ACC112 (cell line): ENCODE measurements at regions not wholly inside any gene's neighbourhood (a gene's known extent, or its start where the extent isn't known, plus 50 kb on each side); places are given as distances from the start of the nearest gene placed in this dataset.

Experiments used
- H2AFZ ChIP-seq: fragments of 200-600 bp; sonication (generic); one replicate; pipeline ENCODE4 v1.6.0; 2017; ENCODE audit warnings: antibody characterized with exemption, low read length; ENCODE audit not compliant: unreplicated experiment
- H3K27ac ChIP-seq: fragments of 200-600 bp; sonication (generic); 2 replicates; pipeline ENCODE4 v1.5.1; 2014; ENCODE audit warnings: low read depth, mild to moderate bottlenecking, antibody characterized with exemption, low read length, moderate library complexity
- H3K27me3 ChIP-seq: fragments of 200-600 bp; sonication (generic); 2 replicates; pipeline ENCODE4 v1.6.1; 2014; ENCODE audit warnings: mild to moderate bottlenecking, antibody characterized with exemption, low read length, moderate library complexity, mixed read lengths; ENCODE audit not compliant: insufficient read depth
- H3K36me3 ChIP-seq: fragments of 200-600 bp; sonication (generic); 2 replicates; pipeline ENCODE4 v1.6.1; 2016; ENCODE audit warnings: mild to moderate bottlenecking, antibody characterized with exemption, low read length, moderate library complexity, mixed read lengths; ENCODE audit not compliant: insufficient read depth
- H3K4me1 ChIP-seq: fragments of 200-600 bp; sonication (generic); one replicate; pipeline ENCODE4 v1.6.1; 2016; ENCODE audit warnings: low read length, mixed read lengths; ENCODE audit not compliant: insufficient read depth, unreplicated experiment, control insufficient read depth
- H3K4me3 ChIP-seq: fragments of 200-600 bp; sonication (generic); 2 replicates; pipeline ENCODE4 v1.5.1; 2014; ENCODE audit warnings: mild to moderate bottlenecking, low read depth, low read length
- H3K79me2 ChIP-seq: fragments of 200-600 bp; sonication (generic); one replicate; pipeline ENCODE4 v1.6.0; 2016; ENCODE audit warnings: low read length; ENCODE audit not compliant: control insufficient read depth, unreplicated experiment, insufficient read depth

- no peaks in the 10 kb centered on the region for H3K79me2 ChIP-seq
- no peak overlapping the region for H3K27ac ChIP-seq
- H3K36me3 ChIP-seq: no peaks in the 10 kb centered on the region
- H3K4me3 ChIP-seq: no peak overlapping the region
- H2AFZ ChIP-seq: no peak overlapping the region
- H3K4me1 ChIP-seq: no peaks in the 10 kb centered on the region
- H3K27me3 ChIP-seq: no peaks in the 10 kb centered on the region
Measured at GRCh38 chr11:116488836-116489389, 283.9 kb downstream of the BUD13 start.

- Histone ChIP-seq H3K4me3 (no peak overlapping the region), H3K36me3 (no peaks in the 10 kb centered on the region), H3K27me3 (no peaks in the 10 kb centered on the region), H3K4me1 (no peaks in the 10 kb centered on the region), H3K79me2 (no peaks in the 10 kb centered on the region), H3K27ac (no peak overlapping the region), H2AFZ (no peak overlapping the region)
Measured at GRCh38 chr11:116485425-116485824, 287.4 kb downstream of the BUD13 start.

GRCh38 chr11:116482716-116483115 is 290.1 kb downstream of the BUD13 start:
- Histone ChIP-seq H3K27ac (no peak overlapping the region), H3K4me1 (no peaks in the 10 kb centered on the region), H3K36me3 (no peaks in the 10 kb centered on the region), H3K27me3 (no peaks in the 10 kb centered on the region), H3K79me2 (no peaks in the 10 kb centered on the region), H3K4me3 (no peak overlapping the region), H2AFZ (no peak overlapping the region)

GRCh38 chr11:116481126-116481675 is 291.6 kb downstream of the BUD13 start:
- H3K36me3 ChIP-seq: no peaks in the 10 kb centered on the region
- H3K4me3 ChIP-seq: no peak overlapping the region
- no peaks in the 10 kb centered on the region for H3K79me2 ChIP-seq
- no peaks in the 10 kb centered on the region for H3K4me1 ChIP-seq
- H3K27me3 ChIP-seq: no peaks in the 10 kb centered on the region
- no peak overlapping the region for H3K27ac ChIP-seq
- H2AFZ ChIP-seq: no peak overlapping the region

GRCh38 chr11:116478669-116479668 is 293.8 kb downstream of the BUD13 start:
- H3K36me3 ChIP-seq: no peaks in the 10 kb centered on the region
- no peak overlapping the region for H2AFZ ChIP-seq
- no peak overlapping the region for H3K27ac ChIP-seq
- H3K4me3 ChIP-seq: no peak overlapping the region
- H3K79me2 ChIP-seq: no peaks in the 10 kb centered on the region
- H3K27me3 ChIP-seq: no peaks in the 10 kb centered on the region
- H3K4me1 ChIP-seq: no peaks in the 10 kb centered on the region

GRCh38 chr11:116478205-116478604 is 294.6 kb downstream of the BUD13 start:
- Histone ChIP-seq H3K4me3 (no peak overlapping the region), H3K4me1 (no peaks in the 10 kb centered on the region), H3K36me3 (no peaks in the 10 kb centered on the region), H3K27ac (no peak overlapping the region), H3K27me3 (no peaks in the 10 kb centered on the region), H2AFZ (no peak overlapping the region), H3K79me2 (no peaks in the 10 kb centered on the region)

- no peak overlapping the region for H3K4me3 ChIP-seq
- H2AFZ ChIP-seq: no peak overlapping the region
- H3K27me3 ChIP-seq: no peaks in the 10 kb centered on the region
- no peaks in the 10 kb centered on the region for H3K79me2 ChIP-seq
- no peaks in the 10 kb centered on the region for H3K4me1 ChIP-seq
- H3K36me3 ChIP-seq: no peaks in the 10 kb centered on the region
- H3K27ac ChIP-seq: no peak overlapping the region
Measured at GRCh38 chr11:116473790-116474346, 298.9 kb downstream of the BUD13 start.

GRCh38 chr11:116473206-116473769 is 299.5 kb downstream of the BUD13 start:
- no peaks in the 10 kb centered on the region for H3K36me3 ChIP-seq
- H3K4me1 ChIP-seq: no peaks in the 10 kb centered on the region
- no peak overlapping the region for H2AFZ ChIP-seq

GRCh38 chr11:116472651-116473050 is 300.1 kb downstream of the BUD13 start:
- H3K4me3 ChIP-seq: no peak overlapping the region
- no peaks in the 10 kb centered on the region for H3K4me1 ChIP-seq
- H2AFZ ChIP-seq: no peak overlapping the region
- no peaks in the 10 kb centered on the region for H3K79me2 ChIP-seq
- H3K27ac ChIP-seq: no peak overlapping the region
- H3K27me3 ChIP-seq: no peaks in the 10 kb centered on the region
- no peaks in the 10 kb centered on the region for H3K36me3 ChIP-seq

More at GRCh38 chr11:116473206-116473769, 299.5 kb downstream of the BUD13 start:
- Histone ChIP-seq H3K79me2 (no peaks in the 10 kb centered on the region), H3K27me3 (no peaks in the 10 kb centered on the region), H3K4me3 (no peak overlapping the region), H3K27ac (no peak overlapping the region)

- Histone ChIP-seq H3K36me3 (no peaks in the 10 kb centered on the region), H3K27ac (no peak overlapping the region), H3K27me3 (no peaks in the 10 kb centered on the region), H3K4me3 (no peak overlapping the region), H3K79me2 (no peaks in the 10 kb centered on the region), H3K4me1 (no peaks in the 10 kb centered on the region), H2AFZ (no peak overlapping the region)
Measured at GRCh38 chr11:116471608-116472256, 301.1 kb downstream of the BUD13 start.
